Liver (tissue), 8 donors: ENCODE measurements at regions not wholly inside any gene's neighbourhood (a gene's known extent, or its start where the extent isn't known, plus 50 kb on each side); places are given as distances from the start of the nearest gene placed in this dataset.

Experiments
- DNase-seq: peaks from one replicate; pipeline ENCODE4 v3.0.0-alpha.2; 2017; ENCODE audit warnings: low spot score
- H3K27ac ChIP-seq, 2 donors: one replicate each; pipeline ENCODE4 v1.7.0; 2013; ENCODE audit warnings: inconsistent platforms in 2 of 2, low read length in 2 of 2, control low read depth in 1 of 2, low read depth in 1 of 2, mild to moderate bottlenecking in 1 of 2
- H3K27me3 ChIP-seq, 4 donors: one replicate each; pipeline versions ENCODE4 v1.6.1 to v1.7.0; 2013; ENCODE audit warnings: low read length in 3 of 4, inconsistent platforms in 1 of 4, mild to moderate bottlenecking in 1 of 4, moderate library complexity in 1 of 4; ENCODE audit not compliant: control insufficient read depth in 4 of 4, insufficient read depth in 4 of 4
- H3K36me3 ChIP-seq, 4 donors: one replicate each; pipeline versions ENCODE4 v1.6.1 to v1.7.0; 2013; ENCODE audit warnings: low read length in 3 of 4, mild to moderate bottlenecking in 3 of 4, low read depth in 1 of 4, moderate library complexity in 1 of 4; ENCODE audit not compliant: control insufficient read depth in 4 of 4, insufficient read depth in 3 of 4
- H3K4me1 ChIP-seq, 4 donors: one replicate each; pipeline versions ENCODE4 v1.6.1 to v1.7.0; 2013; ENCODE audit warnings: low read length in 3 of 4, mild to moderate bottlenecking in 3 of 4, moderate library complexity in 1 of 4; ENCODE audit not compliant: control insufficient read depth in 4 of 4, insufficient read depth in 4 of 4
- H3K4me3 ChIP-seq, 3 donors: one replicate each; pipeline versions ENCODE4 v1.6.1 to v1.7.0; 2013; ENCODE audit warnings: low read length in 3 of 3, control low read depth in 1 of 3, low read depth in 1 of 3, mild to moderate bottlenecking in 1 of 3
- H3K9ac ChIP-seq, 2 donors: one replicate each; pipeline ENCODE4 v1.7.0; 2013; ENCODE audit warnings: low read length in 2 of 2, mild to moderate bottlenecking in 2 of 2, moderate library complexity in 2 of 2, control low read depth in 1 of 2, low read depth in 1 of 2
- H3K9me3 ChIP-seq, 4 donors: one replicate each; pipeline versions ENCODE4 v1.6.1 to v1.7.0; 2013; ENCODE audit warnings: low read length in 3 of 4; ENCODE audit not compliant: control insufficient read depth in 4 of 4
- EGR1 ChIP-seq, 2 donors: IDR thresholded peaks; 2 replicates each; pipeline ENCODE4 v1.6.1; 2016 to 2018; ENCODE audit warnings: antibody characterized with exemption in 2 of 2, low read depth in 2 of 2
- FOXA1 ChIP-seq: IDR thresholded peaks from 2 replicates; pipeline ENCODE4 v1.6.1; 2016; ENCODE audit warnings: antibody characterized with exemption
- FOXA2 ChIP-seq: IDR thresholded peaks from 2 replicates; pipeline ENCODE4 v1.6.1; 2016; ENCODE audit warnings: antibody characterized with exemption
- GABPA ChIP-seq, 2 donors: IDR thresholded peaks in 1 of 2; conservative IDR thresholded peaks in 1 of 2; 2 replicates each; pipeline ENCODE4 v1.6.1; 2016; ENCODE audit warnings: antibody characterized with exemption in 2 of 2, mild to moderate bottlenecking in 1 of 2, moderate library complexity in 1 of 2
- HNF4G ChIP-seq: IDR thresholded peaks from 2 replicates; pipeline ENCODE4 v1.6.1; 2016; ENCODE audit warnings: antibody characterized with exemption
- JUND ChIP-seq, 2 donors: IDR thresholded peaks; 2 replicates each; pipeline ENCODE4 v1.6.1; 2016; ENCODE audit warnings: antibody characterized with exemption in 2 of 2
- NR2F2 ChIP-seq: IDR thresholded peaks from 2 replicates; pipeline ENCODE4 v1.6.1; 2016; ENCODE audit warnings: antibody characterized with exemption
- RAD21 ChIP-seq, 2 donors: IDR thresholded peaks; 2 replicates each; pipeline ENCODE4 v1.6.1; 2016; ENCODE audit warnings: antibody characterized with exemption in 2 of 2, mild to moderate bottlenecking in 2 of 2
- RXRA ChIP-seq, 2 donors: IDR thresholded peaks; 2 replicates each; pipeline ENCODE4 v1.6.1; 2017 to 2018; ENCODE audit warnings: antibody characterized with exemption in 2 of 2, mild to moderate bottlenecking in 1 of 2
- SP1 ChIP-seq: IDR thresholded peaks from 2 replicates; pipeline ENCODE4 v1.6.1; 2018; ENCODE audit warnings: antibody characterized with exemption, mild to moderate bottlenecking
- TAF1 ChIP-seq: conservative IDR thresholded peaks from 2 replicates; pipeline ENCODE4 v1.6.1; 2016; ENCODE audit warnings: antibody characterized with exemption, mild to moderate bottlenecking
- YY1 ChIP-seq: IDR thresholded peaks from 2 replicates; pipeline ENCODE4 v1.6.1; 2016; ENCODE audit warnings: antibody characterized with exemption, mild to moderate bottlenecking
- ZBTB33 ChIP-seq: IDR thresholded peaks from 2 replicates; pipeline ENCODE4 v1.6.1; 2016; ENCODE audit warnings: antibody characterized with exemption
- WGBS: extraction: QIAGEN DNeasy Blood & Tissue Kit; methylation state at CpG from one replicate; pipeline ENCODE4 v1.1.7; 2013; 5-methylcytosine and 5-hydroxymethylcytosine counted together
- TF ChIP-seq, protein P1 (sequence below): fragments of 150-350 bp; IDR thresholded peaks from 2 replicates; pipeline ENCODE4 v1.5.1; 2017; ENCODE audit warnings: improper control_type of control experiment, low read depth, low read length; ENCODE audit not compliant: missing input control
- TF ChIP-seq, protein P2 (sequence below): IDR thresholded peaks from 2 replicates; pipeline ENCODE4 v1.6.1; 2016; ENCODE audit warnings: antibody characterized with exemption
- TF ChIP-seq, protein P3 (sequence below): IDR thresholded peaks from 2 replicates; pipeline ENCODE4 v1.6.1; 2016; ENCODE audit warnings: antibody characterized with exemption
- donor health status: healthy.
- donor health status: healthy.
- donor health status: healthy.
- donor health status: healthy.
- donor health status: healthy.

DNA sequence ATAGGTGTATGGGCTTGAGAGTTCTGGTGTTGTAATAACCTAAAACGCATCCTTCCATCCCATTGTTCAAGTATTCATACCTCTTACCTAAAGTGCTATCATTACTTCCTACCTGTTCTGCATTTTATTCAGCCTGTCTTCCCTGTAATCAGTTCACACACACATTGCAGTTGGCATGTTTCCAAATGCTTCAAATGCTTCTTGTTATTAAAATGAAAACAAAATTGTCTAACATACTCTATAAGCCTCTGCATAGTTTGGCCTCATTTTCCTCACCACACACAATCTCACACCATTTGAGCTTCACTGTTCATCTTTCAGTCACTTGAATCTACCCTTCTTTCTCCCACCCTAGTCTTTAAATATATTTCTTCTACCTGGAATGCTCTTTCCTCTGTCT lies 1178.2 kb upstream of the NRXN1 start:
- TF ChIP-seq, protein P1, sequence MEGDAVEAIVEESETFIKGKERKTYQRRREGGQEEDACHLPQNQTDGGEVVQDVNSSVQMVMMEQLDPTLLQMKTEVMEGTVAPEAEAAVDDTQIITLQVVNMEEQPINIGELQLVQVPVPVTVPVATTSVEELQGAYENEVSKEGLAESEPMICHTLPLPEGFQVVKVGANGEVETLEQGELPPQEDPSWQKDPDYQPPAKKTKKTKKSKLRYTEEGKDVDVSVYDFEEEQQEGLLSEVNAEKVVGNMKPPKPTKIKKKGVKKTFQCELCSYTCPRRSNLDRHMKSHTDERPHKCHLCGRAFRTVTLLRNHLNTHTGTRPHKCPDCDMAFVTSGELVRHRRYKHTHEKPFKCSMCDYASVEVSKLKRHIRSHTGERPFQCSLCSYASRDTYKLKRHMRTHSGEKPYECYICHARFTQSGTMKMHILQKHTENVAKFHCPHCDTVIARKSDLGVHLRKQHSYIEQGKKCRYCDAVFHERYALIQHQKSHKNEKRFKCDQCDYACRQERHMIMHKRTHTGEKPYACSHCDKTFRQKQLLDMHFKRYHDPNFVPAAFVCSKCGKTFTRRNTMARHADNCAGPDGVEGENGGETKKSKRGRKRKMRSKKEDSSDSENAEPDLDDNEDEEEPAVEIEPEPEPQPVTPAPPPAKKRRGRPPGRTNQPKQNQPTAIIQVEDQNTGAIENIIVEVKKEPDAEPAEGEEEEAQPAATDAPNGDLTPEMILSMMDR: no peak
- TF ChIP-seq RAD21 (IDR thresholded peaks at IDR 0.05): no peak
- Histone ChIP-seq H3K4me1 (no peaks in the 10 kb centered on the region), H3K36me3 (no peaks in the 10 kb centered on the region), H3K4me3 (no peak overlapping the region), H3K27me3 (no peaks in the 10 kb centered on the region), H3K27ac (no peak overlapping the region), H3K9ac (no peak overlapping the region), H3K9me3 (no peaks in the 10 kb centered on the region)
- no peak for DNase-seq
- 72% methylated on average over 1 of the region's 1 CpG for WGBS

DNA sequence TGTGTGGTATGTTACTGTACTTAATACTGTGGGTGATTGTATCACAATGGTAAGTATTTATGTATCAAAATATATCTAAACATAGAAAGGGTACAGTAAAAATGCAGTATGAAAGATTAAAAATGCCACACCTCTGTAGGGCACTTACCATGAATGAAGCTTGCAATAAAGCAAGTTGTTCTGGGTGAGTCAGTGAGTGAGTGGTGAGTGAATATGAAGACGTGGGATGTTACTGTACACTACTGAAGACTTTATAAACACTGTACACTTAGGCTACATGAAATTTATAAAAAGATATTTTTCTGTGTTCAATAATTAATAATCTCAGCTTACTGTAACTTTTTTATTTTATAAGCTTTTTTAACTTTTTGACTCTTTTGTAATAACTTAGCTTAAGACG lies 1162.4 kb upstream of the NRXN1 start:
- Histone ChIP-seq H3K27ac (no peak overlapping the region), H3K4me1 (no peaks in the 10 kb centered on the region), H3K36me3 (no peaks in the 10 kb centered on the region), H3K4me3 (no peak overlapping the region), H3K9me3 (no peaks in the 10 kb centered on the region), H3K27me3 (no peaks in the 10 kb centered on the region), H3K9ac (no peak overlapping the region)
- DNase-seq: no peak
- WGBS: 88% methylated on average over 2 of the region's 2 CpGs
- TF ChIP-seq RXRA (IDR thresholded peaks at IDR 0.05) (no peak), GABPA (IDR thresholded peaks at IDR 0.05 in 1 of 2, conservative IDR thresholded peaks at IDR 0.05 in 1 of 2) (no peak), RAD21 (IDR thresholded peaks at IDR 0.05) (no peak), FOXA1 (no peak), ZBTB33 (no peak), YY1 (no peak), SP1 (no peak), JUND (IDR thresholded peaks at IDR 0.05) (no peak), FOXA2 (no peak)
- TF ChIP-seq, protein P1: no peak

GRCh38 chr2:52193804-52194203 lies 1161.9 kb upstream of the NRXN1 start:
- 56% methylated on average over 2 of the region's 2 CpGs for WGBS
- Histone ChIP-seq H3K27ac (no peak overlapping the region), H3K27me3 (no peaks in the 10 kb centered on the region), H3K36me3 (no peaks in the 10 kb centered on the region), H3K4me3 (no peak overlapping the region), H3K9me3 (no peaks in the 10 kb centered on the region), H3K9ac (no peak overlapping the region), H3K4me1 (no peaks in the 10 kb centered on the region)
- no peak for DNase-seq
- TF ChIP-seq NR2F2 (no peak), YY1 (no peak), ZBTB33 (no peak), JUND (IDR thresholded peaks at IDR 0.05) (no peak), GABPA (IDR thresholded peaks at IDR 0.05 in 1 of 2, conservative IDR thresholded peaks at IDR 0.05 in 1 of 2) (no peak), EGR1 (IDR thresholded peaks at IDR 0.05; ENCODE audit: low read depth in 2 of 2) (no peak), TAF1 (no peak), SP1 (no peak), FOXA1 (no peak), HNF4G (no peak)
- TF ChIP-seq, protein P2, sequence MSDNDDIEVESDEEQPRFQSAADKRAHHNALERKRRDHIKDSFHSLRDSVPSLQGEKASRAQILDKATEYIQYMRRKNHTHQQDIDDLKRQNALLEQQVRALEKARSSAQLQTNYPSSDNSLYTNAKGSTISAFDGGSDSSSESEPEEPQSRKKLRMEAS: no peak
- TF ChIP-seq, protein P3, sequence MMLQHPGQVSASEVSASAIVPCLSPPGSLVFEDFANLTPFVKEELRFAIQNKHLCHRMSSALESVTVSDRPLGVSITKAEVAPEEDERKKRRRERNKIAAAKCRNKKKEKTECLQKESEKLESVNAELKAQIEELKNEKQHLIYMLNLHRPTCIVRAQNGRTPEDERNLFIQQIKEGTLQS: no peak
- TF ChIP-seq, protein P1: no peak
